GM23338 (cell line): ENCODE measurements at regions not wholly inside any gene's neighbourhood (a gene's known extent, or its start where the extent isn't known, plus 50 kb on each side); places are given as distances from the start of the nearest gene placed in this dataset.
"Not testable (repeated sequence)": the region's sequence is repeated elsewhere in the genome, so short reads cannot be mapped to it uniquely, and the experiment has no call there.

Experiments
- ATAC-seq: fragments of 200-7000 bp; cut with Tn5 transposase; 3 replicates; pipeline ENCODE4 v1.9.1; 2020
- DNase-seq: peaks from one replicate; pipeline ENCODE4 v3.0.0-alpha.2; 2015; ENCODE audit warnings: low spot score
- H2AFZ ChIP-seq: fragments of 200-600 bp; sonication (generic); 2 replicates; pipeline ENCODE4 v1.8.0; 2016; ENCODE audit warnings: antibody characterized with exemption, mild to moderate bottlenecking, moderate library complexity
- H3F3A ChIP-seq: fragments of 200-600 bp; sonication (generic); replicated peaks from 2 replicates; pipeline ENCODE4 v1.8.0; 2017; ENCODE audit warnings: antibody characterized with exemption, mixed run types, low read depth
- H3K27ac ChIP-seq: fragments of 200-600 bp; sonication (generic); 2 replicates; pipeline ENCODE4 v1.6.1; 2016; ENCODE audit warnings: low read depth
- H3K27me3 ChIP-seq: fragments of 200-600 bp; sonication (generic); 2 replicates; pipeline ENCODE4 v1.8.0; 2016; ENCODE audit warnings: mild to moderate bottlenecking, mixed run types, moderate library complexity; ENCODE audit not compliant: insufficient read depth
- H3K36me3 ChIP-seq: fragments of 200-600 bp; sonication (generic); 2 replicates; pipeline ENCODE4 v1.8.0; 2016; ENCODE audit warnings: mild to moderate bottlenecking; ENCODE audit not compliant: insufficient read depth
- H3K4me1 ChIP-seq: fragments of 200-600 bp; sonication (generic); 2 replicates; pipeline ENCODE4 v1.8.0; 2016; ENCODE audit warnings: mild to moderate bottlenecking, moderate library complexity; ENCODE audit not compliant: insufficient read depth
- H3K4me2 ChIP-seq: fragments of 200-600 bp; sonication (generic); 2 replicates; pipeline ENCODE4 v1.7.1; 2017; ENCODE audit warnings: mixed run types
- H3K4me3 ChIP-seq: fragments of 200-600 bp; sonication (generic); 2 replicates; pipeline ENCODE4 v1.6.1; 2016; ENCODE audit warnings: mixed run types
- H3K79me2 ChIP-seq: fragments of 200-600 bp; sonication (generic); replicated peaks from 2 replicates; pipeline ENCODE4 v1.8.0; 2017; ENCODE audit warnings: mild to moderate bottlenecking; ENCODE audit not compliant: insufficient read depth
- H3K9me2 ChIP-seq: fragments of 200-600 bp; sonication (generic); 2 replicates; pipeline ENCODE4 v1.8.0; 2017; ENCODE audit not compliant: insufficient read depth
- H4K20me1 ChIP-seq: fragments of 200-600 bp; sonication (generic); replicated peaks from 2 replicates; pipeline ENCODE4 v1.8.0; 2017; ENCODE audit warnings: mild to moderate bottlenecking; ENCODE audit not compliant: insufficient read depth
- H3K27ac Mint-ChIP-seq: 2 replicates; pipeline ENCODE4 v1.8.0; 2020; ENCODE audit warnings: inconsistent platforms, mild to moderate bottlenecking, moderate library complexity, mixed read lengths
- H3K27me3 Mint-ChIP-seq: 3 replicates; pipeline ENCODE4 v1.8.0; 2022; ENCODE audit warnings: low read depth, mild to moderate bottlenecking, moderate library complexity, mixed read lengths, inconsistent platforms; ENCODE audit not compliant: insufficient read depth, poor library complexity
- H3K36me3 Mint-ChIP-seq: 3 replicates; pipeline ENCODE4 v1.8.0; 2021; ENCODE audit warnings: low read depth, mild to moderate bottlenecking, inconsistent platforms, moderate library complexity, mixed read lengths
- H3K4me1 Mint-ChIP-seq: 3 replicates; pipeline ENCODE4 v1.8.0; 2020; ENCODE audit warnings: mild to moderate bottlenecking, inconsistent platforms, mixed read lengths
- H3K4me3 Mint-ChIP-seq: 3 replicates; pipeline ENCODE4 v1.8.0; 2021; ENCODE audit warnings: moderate library complexity, mild to moderate bottlenecking, inconsistent platforms, mixed read lengths
- H3K9me3 Mint-ChIP-seq: 3 replicates; pipeline ENCODE4 v1.8.0; 2020; ENCODE audit warnings: moderate library complexity, mild to moderate bottlenecking, inconsistent platforms, mixed read lengths
- CREB1 ChIP-seq: fragments of 250-450 bp; sonication (Bioruptor Pico); IDR thresholded peaks from 2 replicates; pipeline ENCODE4 v1.5.0; 2020; ENCODE audit warnings: low read depth, mild to moderate bottlenecking, moderate library complexity
- EZH2 ChIP-seq: fragments of 200-600 bp; sonication (generic); IDR thresholded peaks from one replicate; pipeline ENCODE4 v1.8.0; 2017; ENCODE audit warnings: antibody characterized with exemption, mild to moderate bottlenecking, low read depth; ENCODE audit not compliant: unreplicated experiment
- EZH2phosphoT487 ChIP-seq: fragments of 200-600 bp; sonication (generic); IDR thresholded peaks from one replicate; pipeline ENCODE4 v1.8.1; 2018; ENCODE audit warnings: antibody characterized with exemption; ENCODE audit not compliant: unreplicated experiment
- JUNB ChIP-seq: IDR thresholded peaks from one replicate; pipeline ENCODE4 v1.6.1; 2016; ENCODE audit warnings: antibody characterized with exemption; ENCODE audit not compliant: unreplicated experiment
- NANOG ChIP-seq: IDR thresholded peaks from 2 replicates; pipeline ENCODE4 v1.6.1; 2016; ENCODE audit warnings: antibody characterized with exemption, borderline replicate concordance
- POLR2AphosphoS5 ChIP-seq: IDR thresholded peaks from 2 replicates; pipeline ENCODE4 v1.6.1; 2016; ENCODE audit warnings: antibody characterized with exemption, low read depth
- STAT1 ChIP-seq: IDR thresholded peaks from one replicate; pipeline ENCODE4 v1.6.1; 2016; ENCODE audit warnings: antibody characterized with exemption; ENCODE audit not compliant: unreplicated experiment
- ZNF114 ChIP-seq: fragments of 250-450 bp; sonication (Bioruptor Pico); IDR thresholded peaks from 2 replicates; pipeline ENCODE4 v1.5.0; 2020; ENCODE audit warnings: mild to moderate bottlenecking, moderate library complexity
- ZNF331 ChIP-seq: fragments of 250-450 bp; sonication (Bioruptor Pico); IDR thresholded peaks from 2 replicates; pipeline ENCODE4 v1.5.0; 2020; ENCODE audit warnings: low read depth, mild to moderate bottlenecking, moderate library complexity
- TF ChIP-seq, protein P1 (sequence below), 2 experiments: fragments of 200-600 bp in 1 of 2; sonication (generic) in 1 of 2; conservative IDR thresholded peaks; 2 replicates each; pipeline versions ENCODE4 v1.5.1 to v1.6.1; 2016 to 2017; ENCODE audit warnings: antibody characterized with exemption in 2 of 2, low read depth in 2 of 2, mild to moderate bottlenecking in 2 of 2, moderate library complexity in 1 of 2
- TF ChIP-seq, protein P2 (sequence below): IDR thresholded peaks from one replicate; pipeline ENCODE4 v1.6.1; 2018; ENCODE audit warnings: antibody characterized with exemption; ENCODE audit not compliant: unreplicated experiment
- TF ChIP-seq, protein P3 (sequence below): IDR thresholded peaks from 2 replicates; pipeline ENCODE4 v1.6.1; 2016; ENCODE audit warnings: antibody characterized with exemption

DNA sequence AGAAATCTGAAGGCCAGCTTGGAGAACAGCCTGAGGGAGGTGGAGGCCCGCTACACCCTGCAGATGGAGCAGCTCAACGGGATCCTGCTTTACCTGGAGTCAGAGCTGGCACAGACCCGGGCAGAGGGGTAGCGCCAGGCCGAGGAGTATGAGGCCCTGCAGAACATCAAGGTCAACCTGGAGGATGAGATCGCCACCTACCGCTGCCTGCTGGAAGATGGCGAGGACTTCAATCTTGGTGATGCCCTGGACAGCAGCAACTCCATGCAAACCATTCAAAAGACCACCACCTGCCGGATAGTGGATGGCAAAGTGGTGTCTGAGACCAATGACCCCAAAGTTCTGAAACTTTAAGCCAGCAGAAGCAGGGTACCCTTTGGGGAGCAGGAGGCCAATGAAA, 318.4 kb downstream of the ZFHX3 start:
- TF ChIP-seq, protein P1, sequence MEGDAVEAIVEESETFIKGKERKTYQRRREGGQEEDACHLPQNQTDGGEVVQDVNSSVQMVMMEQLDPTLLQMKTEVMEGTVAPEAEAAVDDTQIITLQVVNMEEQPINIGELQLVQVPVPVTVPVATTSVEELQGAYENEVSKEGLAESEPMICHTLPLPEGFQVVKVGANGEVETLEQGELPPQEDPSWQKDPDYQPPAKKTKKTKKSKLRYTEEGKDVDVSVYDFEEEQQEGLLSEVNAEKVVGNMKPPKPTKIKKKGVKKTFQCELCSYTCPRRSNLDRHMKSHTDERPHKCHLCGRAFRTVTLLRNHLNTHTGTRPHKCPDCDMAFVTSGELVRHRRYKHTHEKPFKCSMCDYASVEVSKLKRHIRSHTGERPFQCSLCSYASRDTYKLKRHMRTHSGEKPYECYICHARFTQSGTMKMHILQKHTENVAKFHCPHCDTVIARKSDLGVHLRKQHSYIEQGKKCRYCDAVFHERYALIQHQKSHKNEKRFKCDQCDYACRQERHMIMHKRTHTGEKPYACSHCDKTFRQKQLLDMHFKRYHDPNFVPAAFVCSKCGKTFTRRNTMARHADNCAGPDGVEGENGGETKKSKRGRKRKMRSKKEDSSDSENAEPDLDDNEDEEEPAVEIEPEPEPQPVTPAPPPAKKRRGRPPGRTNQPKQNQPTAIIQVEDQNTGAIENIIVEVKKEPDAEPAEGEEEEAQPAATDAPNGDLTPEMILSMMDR (conservative IDR thresholded peaks at IDR 0.05; ENCODE audit: low read depth in 2 of 2): peak; percentile 15 to 62; a peak in 2 of 4 replicates
- H3K27me3 ChIP-seq, H3K36me3 Mint-ChIP-seq: not testable (repeated sequence)

DNA sequence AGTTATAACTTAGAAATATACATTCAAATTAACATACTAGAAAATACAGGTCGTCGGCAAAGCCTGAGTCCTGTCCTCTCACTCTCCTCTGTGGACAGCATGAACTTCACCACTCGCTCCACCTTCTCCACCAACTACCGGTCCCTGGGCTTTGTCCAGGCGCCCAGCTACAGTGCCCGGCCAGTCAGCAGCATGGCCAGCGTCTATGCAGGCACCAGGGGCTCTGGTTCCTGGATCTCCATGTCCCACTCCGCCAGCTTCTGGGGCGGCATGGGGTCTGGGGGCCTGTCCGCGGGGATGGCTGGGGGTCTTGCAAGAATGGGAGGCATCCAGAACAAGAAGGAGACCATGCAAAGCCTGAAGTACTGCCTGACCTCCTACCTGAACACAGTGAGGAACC, 319.4 kb downstream of the ZFHX3 start:
- no peaks in the 10 kb centered on the region for H3K27me3 ChIP-seq
- no peaks in the 10 kb centered on the region for H4K20me1 ChIP-seq
- no peaks in the 10 kb centered on the region for H3F3A ChIP-seq
- H3K9me2 ChIP-seq: no peaks in the 10 kb centered on the region
- peaks cover 11% of the 10 kb centered on the region for H3K4me1 ChIP-seq
- no peaks in the 10 kb centered on the region for H3K79me2 ChIP-seq
- Mint-ChIP-seq H3K27ac (no peak overlapping the region), H3K4me1 (peaks cover 15% of the 10 kb centered on the region; the same call in 2 of the 3 replicates), H3K36me3 (peaks cover 8% of the 10 kb centered on the region; the same call in 2 of the 3 replicates), H3K27me3 (no peaks in the 10 kb centered on the region), H3K4me3 (no peak overlapping the region), H3K9me3 (no peaks in the 10 kb centered on the region; the same call in 2 of the 3 replicates)
- no peak overlapping the region for H3K4me2 ChIP-seq
- H3K27ac ChIP-seq: no peak overlapping the region
- H3K4me3 ChIP-seq: no peak overlapping the region
- no peaks in the 10 kb centered on the region for H3K36me3 ChIP-seq
- no peak for ATAC-seq
- DNase-seq: no peak
- TF ChIP-seq, protein P2, sequence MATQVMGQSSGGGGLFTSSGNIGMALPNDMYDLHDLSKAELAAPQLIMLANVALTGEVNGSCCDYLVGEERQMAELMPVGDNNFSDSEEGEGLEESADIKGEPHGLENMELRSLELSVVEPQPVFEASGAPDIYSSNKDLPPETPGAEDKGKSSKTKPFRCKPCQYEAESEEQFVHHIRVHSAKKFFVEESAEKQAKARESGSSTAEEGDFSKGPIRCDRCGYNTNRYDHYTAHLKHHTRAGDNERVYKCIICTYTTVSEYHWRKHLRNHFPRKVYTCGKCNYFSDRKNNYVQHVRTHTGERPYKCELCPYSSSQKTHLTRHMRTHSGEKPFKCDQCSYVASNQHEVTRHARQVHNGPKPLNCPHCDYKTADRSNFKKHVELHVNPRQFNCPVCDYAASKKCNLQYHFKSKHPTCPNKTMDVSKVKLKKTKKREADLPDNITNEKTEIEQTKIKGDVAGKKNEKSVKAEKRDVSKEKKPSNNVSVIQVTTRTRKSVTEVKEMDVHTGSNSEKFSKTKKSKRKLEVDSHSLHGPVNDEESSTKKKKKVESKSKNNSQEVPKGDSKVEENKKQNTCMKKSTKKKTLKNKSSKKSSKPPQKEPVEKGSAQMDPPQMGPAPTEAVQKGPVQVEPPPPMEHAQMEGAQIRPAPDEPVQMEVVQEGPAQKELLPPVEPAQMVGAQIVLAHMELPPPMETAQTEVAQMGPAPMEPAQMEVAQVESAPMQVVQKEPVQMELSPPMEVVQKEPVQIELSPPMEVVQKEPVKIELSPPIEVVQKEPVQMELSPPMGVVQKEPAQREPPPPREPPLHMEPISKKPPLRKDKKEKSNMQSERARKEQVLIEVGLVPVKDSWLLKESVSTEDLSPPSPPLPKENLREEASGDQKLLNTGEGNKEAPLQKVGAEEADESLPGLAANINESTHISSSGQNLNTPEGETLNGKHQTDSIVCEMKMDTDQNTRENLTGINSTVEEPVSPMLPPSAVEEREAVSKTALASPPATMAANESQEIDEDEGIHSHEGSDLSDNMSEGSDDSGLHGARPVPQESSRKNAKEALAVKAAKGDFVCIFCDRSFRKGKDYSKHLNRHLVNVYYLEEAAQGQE: no peak
- TF ChIP-seq ZNF331 (CRISPR knock-in tag) (no peak), CREB1 (CRISPR knock-in tag) (no peak), ZNF114 (CRISPR knock-in tag) (no peak), NANOG (no peak), JUNB (no peak), EZH2 (no peak), STAT1 (no peak), EZH2phosphoT487 (no peak), POLR2AphosphoS5 (no peak)
- TF ChIP-seq, protein P1 (conservative IDR thresholded peaks at IDR 0.05; ENCODE audit: low read depth in 2 of 2): no peak
- TF ChIP-seq, protein P3, sequence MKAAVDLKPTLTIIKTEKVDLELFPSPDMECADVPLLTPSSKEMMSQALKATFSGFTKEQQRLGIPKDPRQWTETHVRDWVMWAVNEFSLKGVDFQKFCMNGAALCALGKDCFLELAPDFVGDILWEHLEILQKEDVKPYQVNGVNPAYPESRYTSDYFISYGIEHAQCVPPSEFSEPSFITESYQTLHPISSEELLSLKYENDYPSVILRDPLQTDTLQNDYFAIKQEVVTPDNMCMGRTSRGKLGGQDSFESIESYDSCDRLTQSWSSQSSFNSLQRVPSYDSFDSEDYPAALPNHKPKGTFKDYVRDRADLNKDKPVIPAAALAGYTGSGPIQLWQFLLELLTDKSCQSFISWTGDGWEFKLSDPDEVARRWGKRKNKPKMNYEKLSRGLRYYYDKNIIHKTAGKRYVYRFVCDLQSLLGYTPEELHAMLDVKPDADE: no peak
- H2AFZ ChIP-seq: no peak overlapping the region

More for the DNA sequence above, 318.4 kb downstream of the ZFHX3 start:
- not testable (repeated sequence) for H3K4me1 ChIP-seq, H4K20me1 ChIP-seq, H3K27ac Mint-ChIP-seq, H3K9me3 Mint-ChIP-seq, H3K4me3 Mint-ChIP-seq, H3F3A ChIP-seq, H3K36me3 ChIP-seq, H3K9me2 ChIP-seq, H3K27ac ChIP-seq, H3K27me3 Mint-ChIP-seq, H3K4me3 ChIP-seq, H3K4me2 ChIP-seq, ATAC-seq, H3K79me2 ChIP-seq, H3K4me1 Mint-ChIP-seq, H2AFZ ChIP-seq
- DNase-seq: peak; percentile 17
